DOHH2 (cell line): ENCODE measurements at regions not wholly inside any gene's neighbourhood (a gene's known extent, or its start where the extent isn't known, plus 50 kb on each side); places are given as distances from the start of the nearest gene placed in this dataset.

ENCODE experiments used
- H3F3A ChIP-seq: fragments of 200-600 bp; sonication (generic), shearing (Covaris generic); 2 replicates; pipeline ENCODE4 v1.6.0; 2016; ENCODE audit warnings: antibody characterized with exemption, mild to moderate bottlenecking; ENCODE audit not compliant: control insufficient read depth, insufficient read depth
- H3K27ac ChIP-seq: fragments of 200-600 bp; sonication (generic); 2 replicates; pipeline ENCODE4 v1.5.1; 2014; ENCODE audit warnings: low read depth, mild to moderate bottlenecking, low read length, moderate library complexity
- H3K27me3 ChIP-seq: fragments of 200-600 bp; sonication (generic); 2 replicates; pipeline ENCODE4 v1.6.1; 2014; ENCODE audit warnings: mild to moderate bottlenecking, low read length, mixed read lengths; ENCODE audit not compliant: control insufficient read depth
- H3K36me3 ChIP-seq: fragments of 200-600 bp; sonication (generic); 2 replicates; pipeline ENCODE4 v1.6.1; 2014; ENCODE audit warnings: mild to moderate bottlenecking, low read length, moderate library complexity, mixed read lengths; ENCODE audit not compliant: control insufficient read depth
- H3K4me1 ChIP-seq: fragments of 200-600 bp; sonication (generic); 2 replicates; pipeline ENCODE4 v1.6.1; 2014; ENCODE audit warnings: mild to moderate bottlenecking, low read length, mixed read lengths; ENCODE audit not compliant: control insufficient read depth
- H3K4me2 ChIP-seq: fragments of 200-600 bp; sonication (generic); 2 replicates; pipeline ENCODE4 v1.6.0; 2014; ENCODE audit warnings: mild to moderate bottlenecking, low read length, moderate library complexity
- H3K4me3 ChIP-seq: fragments of 200-600 bp; sonication (generic); 2 replicates; pipeline ENCODE4 v1.5.1; 2014; ENCODE audit warnings: mild to moderate bottlenecking, low read length, mixed read lengths
- H3K79me2 ChIP-seq: fragments of 200-600 bp; sonication (generic); 2 replicates; pipeline ENCODE4 v1.6.1; 2014; ENCODE audit warnings: mild to moderate bottlenecking, low read length, mixed read lengths; ENCODE audit not compliant: control insufficient read depth
- H3K9me2 ChIP-seq: fragments of 200-600 bp; sonication (generic); replicated peaks from 2 replicates; pipeline ENCODE4 v1.6.1; 2014; ENCODE audit warnings: mild to moderate bottlenecking, low read length, mixed read lengths; ENCODE audit not compliant: control insufficient read depth
- H3K9me3 ChIP-seq: fragments of 200-600 bp; sonication (generic); 2 replicates; pipeline ENCODE4 v1.6.1; 2014; ENCODE audit warnings: antibody characterized with exemption, low read length, mixed read lengths; ENCODE audit not compliant: control insufficient read depth, insufficient read depth
- H4K20me1 ChIP-seq: fragments of 200-600 bp; sonication (generic); 2 replicates; pipeline ENCODE4 v1.6.0; 2014; ENCODE audit warnings: low read depth, mild to moderate bottlenecking, antibody characterized with exemption, low read length, moderate library complexity; ENCODE audit not compliant: control insufficient read depth, insufficient read depth
- EZH2phosphoT487 ChIP-seq: fragments of 200-600 bp; sonication (generic); IDR thresholded peaks from 2 replicates; pipeline ENCODE4 v1.6.1; 2017; ENCODE audit warnings: borderline replicate concordance, mild to moderate bottlenecking, antibody characterized with exemption, low read length, moderate library complexity, mixed read lengths
- TF ChIP-seq, protein P1 (sequence below): fragments of 200-600 bp; sonication (generic); IDR thresholded peaks from one replicate; pipeline ENCODE4 v1.5.1; 2014; ENCODE audit warnings: antibody characterized with exemption, mild to moderate bottlenecking, low read depth, low read length; ENCODE audit not compliant: poor library complexity, severe bottlenecking

DNA sequence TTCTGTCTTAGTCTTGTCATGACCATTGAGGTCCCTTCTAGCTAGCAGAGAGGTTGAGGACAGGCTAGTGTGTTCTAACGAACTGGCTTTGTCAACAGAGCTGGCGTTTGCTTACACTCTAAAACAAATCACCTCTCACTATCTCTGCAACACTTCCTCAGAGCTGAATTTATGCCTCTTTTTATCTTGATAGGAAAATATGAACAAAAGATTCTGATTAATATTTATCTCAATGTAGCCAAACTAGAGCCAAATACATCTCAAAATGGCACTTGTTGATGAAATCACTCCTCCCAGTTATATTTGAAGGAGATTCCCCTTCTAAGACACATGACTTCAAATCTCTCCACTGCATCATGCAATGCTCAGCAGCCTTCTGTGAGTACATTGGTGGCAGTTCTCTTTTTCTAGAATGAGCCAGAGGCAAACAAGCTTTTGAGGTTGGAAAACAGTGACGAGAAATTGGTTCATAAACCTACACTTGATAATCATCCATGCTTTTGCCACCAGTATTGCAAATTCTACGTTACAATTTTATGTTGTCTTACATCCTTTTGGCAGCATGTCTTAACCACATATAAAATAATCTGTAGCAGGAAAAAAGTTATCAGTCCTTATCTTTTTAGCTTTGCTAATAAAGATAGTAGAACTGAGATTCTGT, 615.7 kb upstream of the CITED2 start:
- H3K79me2 ChIP-seq = no peaks in the 10 kb centered on the region
- no peaks in the 10 kb centered on the region for H3K9me2 ChIP-seq
- no peaks in the 10 kb centered on the region for H3K4me1 ChIP-seq
- H3K27me3 ChIP-seq = no peaks in the 10 kb centered on the region
- no peak overlapping the region for H3K4me3 ChIP-seq
- no peaks in the 10 kb centered on the region for H3K9me3 ChIP-seq
- H3K36me3 ChIP-seq = no peaks in the 10 kb centered on the region
- no peak overlapping the region for H3K4me2 ChIP-seq
- no peaks in the 10 kb centered on the region for H4K20me1 ChIP-seq
- no peak overlapping the region for H3K27ac ChIP-seq
- no peaks in the 10 kb centered on the region for H3F3A ChIP-seq
- no peak for TF ChIP-seq EZH2phosphoT487
- TF ChIP-seq, protein P1, sequence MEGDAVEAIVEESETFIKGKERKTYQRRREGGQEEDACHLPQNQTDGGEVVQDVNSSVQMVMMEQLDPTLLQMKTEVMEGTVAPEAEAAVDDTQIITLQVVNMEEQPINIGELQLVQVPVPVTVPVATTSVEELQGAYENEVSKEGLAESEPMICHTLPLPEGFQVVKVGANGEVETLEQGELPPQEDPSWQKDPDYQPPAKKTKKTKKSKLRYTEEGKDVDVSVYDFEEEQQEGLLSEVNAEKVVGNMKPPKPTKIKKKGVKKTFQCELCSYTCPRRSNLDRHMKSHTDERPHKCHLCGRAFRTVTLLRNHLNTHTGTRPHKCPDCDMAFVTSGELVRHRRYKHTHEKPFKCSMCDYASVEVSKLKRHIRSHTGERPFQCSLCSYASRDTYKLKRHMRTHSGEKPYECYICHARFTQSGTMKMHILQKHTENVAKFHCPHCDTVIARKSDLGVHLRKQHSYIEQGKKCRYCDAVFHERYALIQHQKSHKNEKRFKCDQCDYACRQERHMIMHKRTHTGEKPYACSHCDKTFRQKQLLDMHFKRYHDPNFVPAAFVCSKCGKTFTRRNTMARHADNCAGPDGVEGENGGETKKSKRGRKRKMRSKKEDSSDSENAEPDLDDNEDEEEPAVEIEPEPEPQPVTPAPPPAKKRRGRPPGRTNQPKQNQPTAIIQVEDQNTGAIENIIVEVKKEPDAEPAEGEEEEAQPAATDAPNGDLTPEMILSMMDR = no peak

DNA sequence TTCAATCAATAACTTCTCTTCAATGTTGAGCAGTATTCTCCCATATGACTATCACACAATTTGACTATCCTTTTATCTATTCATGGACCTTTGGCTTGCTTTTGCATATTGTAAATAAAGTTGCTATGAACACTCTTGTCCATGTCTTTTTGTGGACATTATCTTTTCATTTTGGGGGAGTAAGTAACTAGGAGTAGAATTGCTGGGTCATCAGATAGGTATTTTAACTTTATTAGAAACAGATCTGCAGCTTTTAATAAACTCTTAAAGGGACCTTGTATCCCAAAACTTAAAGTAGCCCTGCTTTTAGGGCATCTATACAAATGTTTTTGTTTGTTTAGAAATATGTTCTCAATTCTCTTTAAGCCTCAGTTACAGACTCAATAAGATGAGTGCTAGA, 614.2 kb upstream of the CITED2 start:
- H4K20me1 ChIP-seq = no peaks in the 10 kb centered on the region
- TF ChIP-seq, protein P1 = no peak
- no peak for TF ChIP-seq EZH2phosphoT487
- no peaks in the 10 kb centered on the region for H3K4me1 ChIP-seq
- no peak overlapping the region for H3K4me3 ChIP-seq
- no peaks in the 10 kb centered on the region for H3F3A ChIP-seq
- no peaks in the 10 kb centered on the region for H3K9me2 ChIP-seq
- no peak overlapping the region for H3K27ac ChIP-seq
- H3K36me3 ChIP-seq = no peaks in the 10 kb centered on the region
- H3K4me2 ChIP-seq = no peak overlapping the region
- no peaks in the 10 kb centered on the region for H3K27me3 ChIP-seq
- H3K9me3 ChIP-seq = no peaks in the 10 kb centered on the region
- H3K79me2 ChIP-seq = no peaks in the 10 kb centered on the region

DNA sequence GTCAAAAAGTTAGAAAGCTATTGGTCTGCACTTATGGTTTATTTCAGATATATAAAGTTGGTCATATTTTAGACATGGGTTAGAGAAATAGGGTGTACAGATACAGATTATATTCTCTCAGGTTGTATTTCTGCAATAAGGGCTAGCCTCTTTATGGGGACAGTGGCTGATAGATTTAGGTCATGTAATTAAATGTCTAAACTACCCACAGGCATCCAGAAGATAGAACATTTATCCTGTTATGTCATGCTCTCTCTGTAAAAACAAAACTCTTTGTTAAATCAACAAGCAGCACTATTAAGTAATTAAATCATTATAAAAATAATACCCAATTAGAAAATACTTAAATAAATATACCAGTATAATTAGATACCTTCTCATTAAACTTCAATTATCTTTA, 612.6 kb upstream of the CITED2 start:
- Histone ChIP-seq H3K9me2 (no peaks in the 10 kb centered on the region), H3K27me3 (no peaks in the 10 kb centered on the region), H3K4me2 (no peak overlapping the region), H3K79me2 (no peaks in the 10 kb centered on the region), H3F3A (no peaks in the 10 kb centered on the region), H4K20me1 (no peaks in the 10 kb centered on the region), H3K36me3 (no peaks in the 10 kb centered on the region), H3K4me3 (no peak overlapping the region), H3K27ac (no peak overlapping the region), H3K9me3 (no peaks in the 10 kb centered on the region), H3K4me1 (no peaks in the 10 kb centered on the region)
- TF ChIP-seq, protein P1 = no peak
